A673 (cell line): ENCODE measurements at regions not wholly inside any gene's neighbourhood (a gene's known extent, or its start where the extent isn't known, plus 50 kb on each side); places are given as distances from the start of the nearest gene placed in this dataset.

Source experiments
- BruUV-seq: library from RNA; stranded (reverse); fragments of 400-500 nt; replicated peaks from 2 replicates; lab custom pipeline; 2021; lab: Mats Ljungman, UMichigan
- CTCF ChIA-PET: fragments of 300-600 bp; sonication (Branson Sonifier 250); formaldehyde crosslinking; loops from one replicate; lab custom pipeline; 2022; ENCODE audit warnings: antibody characterized with exemption; lab: Charles Lee
- POLR2A ChIA-PET: fragments of 300-600 bp; sonication (Branson Sonifier 250); formaldehyde crosslinking; loops from one replicate; lab custom pipeline; 2022; ENCODE audit warnings: antibody characterized with exemption; ENCODE audit not compliant: low non-redundant PET; lab: Charles Lee
- DNase-seq: peaks from one replicate; pipeline ENCODE4 v3.0.0-alpha.2; 2015; ENCODE audit warnings: low spot score
- H3K27ac ChIP-seq: fragments of 200-600 bp; sonication (generic); 2 replicates; pipeline ENCODE4 v1.5.1; 2016; ENCODE audit warnings: mixed run types, low read depth, mild to moderate bottlenecking, mixed read lengths, antibody characterized with exemption, low read length; ENCODE audit not compliant: poor library complexity, severe bottlenecking
- H3K27me3 ChIP-seq: fragments of 200-600 bp; sonication (generic); replicated peaks from 2 replicates; pipeline ENCODE4 v1.6.1; 2017; ENCODE audit warnings: mixed run types, low read depth, mild to moderate bottlenecking, mixed read lengths, antibody characterized with exemption, low read length; ENCODE audit not compliant: insufficient read depth, poor library complexity
- H3K36me3 ChIP-seq: fragments of 200-600 bp; sonication (generic); 2 replicates; pipeline ENCODE4 v1.6.1; 2016; ENCODE audit warnings: mixed run types, mild to moderate bottlenecking, mixed read lengths, antibody characterized with exemption, low read length; ENCODE audit not compliant: insufficient read depth, poor library complexity, severe bottlenecking
- H3K4me1 ChIP-seq: fragments of 200-600 bp; sonication (generic); 2 replicates; pipeline ENCODE4 v1.6.1; 2017; ENCODE audit warnings: mixed run types, mild to moderate bottlenecking, mixed read lengths, antibody characterized with exemption, low read length; ENCODE audit not compliant: insufficient read depth, poor library complexity, severe bottlenecking
- H3K4me3 ChIP-seq: fragments of 200-600 bp; sonication (generic); 2 replicates; pipeline ENCODE4 v1.5.1; 2016; ENCODE audit warnings: low read depth, mixed run types, mild to moderate bottlenecking, mixed read lengths, low read length; ENCODE audit not compliant: poor library complexity, severe bottlenecking
- H3K9me3 ChIP-seq: fragments of 200-600 bp; sonication (generic); 2 replicates; pipeline ENCODE4 v1.6.1; 2016; ENCODE audit warnings: mixed run types, low read depth, mild to moderate bottlenecking, mixed read lengths, antibody characterized with exemption, low read length; ENCODE audit not compliant: poor library complexity, severe bottlenecking
- CTCF ChIP-seq: fragments of 300-800, 200-600 bp; sonication (generic); conservative IDR thresholded peaks from 2 replicates; pipeline ENCODE4 v1.5.1; 2017; ENCODE audit warnings: low read depth, mild to moderate bottlenecking, antibody characterized with exemption, low read length, moderate library complexity, mixed read lengths
- EZH2 ChIP-seq: fragments of 200-600 bp; sonication (generic); IDR thresholded peaks from 2 replicates; pipeline ENCODE4 v1.6.1; 2017; ENCODE audit warnings: borderline replicate concordance, low read depth, mild to moderate bottlenecking, mixed read lengths, antibody characterized with exemption, low read length; ENCODE audit not compliant: poor library complexity, severe bottlenecking
- intact Hi-C: fragments of 100-400 bp; cut with micrococcal nuclease; formaldehyde crosslinking; loops from one replicate; pipeline ENCODE4 v1.10.0; 2022; ENCODE audit not compliant: unreplicated experiment

- H3K27me3 ChIP-seq = peaks cover 7% of the 10 kb centered on the region
- intact Hi-C loops = no loop called here
- BruUV-seq = no TSS peak
- no peaks in the 10 kb centered on the region for H3K4me1 ChIP-seq
- ChIA-PET POLR2A (no interaction called here), CTCF (no interaction called here)
- H3K36me3 ChIP-seq = no peaks in the 10 kb centered on the region
- TF ChIP-seq EZH2 (no peak), CTCF (no peak)
- no peak for DNase-seq
- H3K4me3 ChIP-seq = no peak overlapping the region
- no peak overlapping the region for H3K27ac ChIP-seq
- no peaks in the 10 kb centered on the region for H3K9me3 ChIP-seq
These were observed 226.1 kb upstream of the TOX3 start for GRCh38 chr16:52773026-52773425.

GRCh38 chr16:52770828-52771227 lies 223.9 kb upstream of the TOX3 start:
- intact Hi-C loops = no loop called here
- no peak for TF ChIP-seq CTCF
- TF ChIP-seq EZH2 = no peak
- CTCF ChIA-PET = no interaction called here
- Histone ChIP-seq H3K27me3 (peaks cover 18% of the 10 kb centered on the region), H3K4me3 (no peak overlapping the region), H3K36me3 (no peaks in the 10 kb centered on the region), H3K9me3 (no peaks in the 10 kb centered on the region), H3K4me1 (no peaks in the 10 kb centered on the region), H3K27ac (no peak overlapping the region)
- POLR2A ChIA-PET = no interaction called here
- no TSS peak for BruUV-seq
- no peak for DNase-seq

- DNase-seq = no peak
- Histone ChIP-seq H3K4me3 (no peak overlapping the region), H3K9me3 (no peaks in the 10 kb centered on the region), H3K4me1 (no peaks in the 10 kb centered on the region), H3K27ac (no peak overlapping the region), H3K27me3 (peaks cover 6% of the 10 kb centered on the region), H3K36me3 (no peaks in the 10 kb centered on the region)
- CTCF ChIA-PET = no interaction called here
- POLR2A ChIA-PET = no interaction called here
- no TSS peak for BruUV-seq
- intact Hi-C loops = no loop called here
- TF ChIP-seq CTCF (no peak), EZH2 (no peak)
These were observed 211.5 kb upstream of the TOX3 start for GRCh38 chr16:52758473-52758855.
